Kidney tubule cell (primary cell): ENCODE measurements at regions not wholly inside any gene's neighbourhood (a gene's known extent, or its start where the extent isn't known, plus 50 kb on each side); places are given as distances from the start of the nearest gene placed in this dataset.

Source experiments
- DNase-seq: peaks from one replicate; pipeline ENCODE4 v3.0.0-alpha.2; 2018; ENCODE audit warnings: low spot score

DNA sequence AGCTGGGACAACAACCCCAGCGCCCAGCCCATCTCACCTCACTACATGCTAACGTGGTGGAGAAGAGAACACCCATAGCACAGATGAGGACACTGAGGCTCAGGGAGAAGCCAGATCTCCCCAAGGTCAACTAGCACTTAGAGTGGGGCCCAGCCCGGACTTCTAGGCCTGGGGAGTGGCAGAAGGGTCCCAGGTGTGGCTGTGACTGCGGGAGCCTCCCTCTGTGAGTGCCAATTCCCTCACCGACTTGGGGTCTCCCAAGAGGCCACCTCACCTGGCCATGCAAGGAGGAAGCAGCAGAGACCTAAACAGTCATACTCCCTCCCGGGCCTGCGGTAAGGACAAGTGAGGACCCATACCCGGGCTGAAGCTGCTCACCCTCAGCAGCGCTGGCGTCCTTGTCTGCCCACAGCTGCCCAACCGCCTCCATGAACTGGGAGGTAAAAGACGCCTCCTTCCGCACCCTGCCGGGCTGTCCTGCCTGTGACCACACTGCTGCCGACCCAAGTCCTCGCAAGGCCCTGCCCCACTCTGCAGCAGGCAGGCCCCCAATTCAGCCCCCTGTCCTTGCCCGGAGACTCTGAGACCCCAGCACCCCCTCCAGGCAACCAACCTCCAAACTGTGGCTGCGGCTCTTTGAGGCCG lies 93.2 kb upstream of the RTL6 start:
- DNase-seq, result no peak

DNA sequence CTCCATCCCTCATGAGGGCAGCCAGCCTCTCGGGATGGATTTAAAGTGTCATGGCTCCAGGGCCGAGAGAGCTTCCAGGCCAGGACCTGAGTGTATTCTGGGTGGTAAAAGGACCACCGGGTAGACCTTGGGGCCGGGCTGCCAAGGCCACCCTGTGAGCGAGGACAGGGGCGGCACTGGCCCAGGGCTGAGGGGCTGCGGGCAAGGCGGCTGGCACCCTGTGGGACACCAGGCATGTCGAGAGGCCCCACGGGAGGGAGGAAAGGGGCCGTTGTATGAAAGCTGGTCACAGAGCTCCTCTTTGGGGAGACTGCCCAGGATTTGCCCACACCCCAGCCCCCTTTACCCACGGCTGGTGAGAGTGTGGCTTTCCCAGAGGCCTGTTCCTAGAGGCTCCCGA lies 92.3 kb upstream of the RTL6 start:
- DNase-seq, result no peak

DNA sequence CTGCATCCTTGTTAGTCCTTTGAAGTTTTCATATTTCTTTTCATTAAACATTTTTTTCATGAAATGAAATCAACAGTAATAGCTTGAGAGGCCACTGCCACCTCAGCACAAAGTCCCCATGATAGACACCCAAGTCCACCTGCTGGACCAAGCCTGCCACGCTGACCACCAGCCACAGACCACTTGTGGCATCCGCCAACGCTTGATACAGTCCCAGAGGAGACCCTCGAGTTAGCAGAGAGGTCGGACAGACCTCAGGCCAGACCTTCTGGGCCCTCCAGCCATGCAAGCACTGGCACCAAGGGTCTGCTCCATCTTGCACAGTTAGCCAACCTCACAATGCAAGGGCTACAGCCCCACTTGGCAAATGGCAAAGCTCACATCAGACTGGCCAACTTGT lies 91.8 kb upstream of the RTL6 start:
- DNase-seq, result no peak

DNA sequence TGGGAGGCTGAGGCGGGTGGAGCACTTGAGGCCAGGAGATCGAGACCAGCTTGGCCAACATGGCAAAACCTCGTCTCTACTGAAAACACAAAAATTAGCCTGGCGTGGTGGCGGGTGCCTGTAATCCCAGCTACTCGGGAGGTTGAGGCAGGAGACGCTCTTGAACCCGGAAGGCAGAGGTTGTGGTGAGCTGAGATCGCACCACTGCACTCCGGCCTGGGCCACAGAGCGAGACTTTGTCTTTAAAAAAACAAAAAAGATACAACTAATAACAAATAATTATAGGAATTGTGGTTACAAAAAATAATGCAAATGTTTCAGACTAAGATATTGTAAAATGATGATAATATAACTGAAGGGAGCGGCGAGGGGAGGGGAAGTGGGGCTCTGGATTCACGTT lies 90.3 kb upstream of the RTL6 start:
- DNase-seq, result no peak

DNA sequence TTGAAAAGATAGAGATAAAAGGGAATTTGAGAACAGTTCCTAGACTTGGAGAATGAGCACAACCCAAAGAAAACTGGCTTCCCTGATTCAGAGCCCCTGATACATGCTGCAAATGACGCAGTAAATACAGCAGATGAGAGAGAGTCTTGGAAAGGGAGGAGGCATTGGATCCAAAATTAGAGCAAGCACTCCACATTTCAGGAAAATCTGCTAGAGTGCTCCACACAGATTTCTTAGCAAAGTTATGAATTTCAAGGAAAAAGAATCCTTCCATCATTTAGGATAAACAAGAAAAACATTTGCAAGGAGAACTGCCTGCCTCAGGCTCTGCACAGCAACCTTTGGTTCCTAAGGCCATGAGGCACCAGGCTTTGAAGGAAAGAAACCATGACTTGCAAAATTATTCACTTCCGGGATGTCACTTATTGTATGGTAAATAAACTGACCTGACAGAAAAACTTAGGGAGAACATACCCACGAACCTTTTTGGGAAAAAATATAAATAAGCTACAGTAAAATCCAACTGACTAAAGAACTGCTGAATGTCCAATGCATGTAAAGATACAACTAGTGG lies 89.8 kb upstream of the RTL6 start:
- no peak for DNase-seq

DNA sequence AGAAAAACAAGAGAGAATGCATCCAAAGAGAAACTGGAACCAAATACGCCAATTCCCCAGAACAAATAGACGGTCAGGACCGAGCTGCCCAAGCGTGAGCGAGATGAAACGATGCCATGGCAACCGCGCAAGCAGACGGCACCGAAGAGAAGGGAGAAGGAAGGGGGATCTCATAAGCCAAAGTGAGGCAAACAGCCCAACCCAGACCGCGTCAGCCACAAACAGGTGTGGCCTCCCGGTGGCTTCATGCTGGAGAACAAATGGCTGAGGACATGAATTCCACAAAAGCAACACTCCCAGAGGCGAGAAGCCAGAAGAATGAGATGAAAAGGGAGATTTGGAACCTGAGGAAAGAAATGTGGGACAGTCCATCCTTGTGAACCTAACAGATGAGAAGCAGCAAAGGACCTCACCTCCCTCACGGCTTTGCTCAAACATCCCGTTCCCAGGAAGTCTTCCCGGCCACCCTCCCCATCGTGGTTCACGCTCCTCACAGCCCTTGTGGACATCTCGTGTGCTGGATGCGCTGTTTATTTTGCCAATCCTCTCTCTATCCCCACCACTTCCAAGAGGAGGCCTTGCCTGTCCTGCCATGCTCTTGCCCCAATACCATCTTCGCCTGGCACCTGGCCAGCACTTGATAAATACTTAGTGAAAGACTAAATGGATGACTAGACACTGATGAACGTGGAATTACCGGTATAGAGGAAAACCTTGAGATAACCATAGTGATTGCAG lies 89.1 kb upstream of the RTL6 start:
- peak; percentile 72 for DNase-seq

DNA sequence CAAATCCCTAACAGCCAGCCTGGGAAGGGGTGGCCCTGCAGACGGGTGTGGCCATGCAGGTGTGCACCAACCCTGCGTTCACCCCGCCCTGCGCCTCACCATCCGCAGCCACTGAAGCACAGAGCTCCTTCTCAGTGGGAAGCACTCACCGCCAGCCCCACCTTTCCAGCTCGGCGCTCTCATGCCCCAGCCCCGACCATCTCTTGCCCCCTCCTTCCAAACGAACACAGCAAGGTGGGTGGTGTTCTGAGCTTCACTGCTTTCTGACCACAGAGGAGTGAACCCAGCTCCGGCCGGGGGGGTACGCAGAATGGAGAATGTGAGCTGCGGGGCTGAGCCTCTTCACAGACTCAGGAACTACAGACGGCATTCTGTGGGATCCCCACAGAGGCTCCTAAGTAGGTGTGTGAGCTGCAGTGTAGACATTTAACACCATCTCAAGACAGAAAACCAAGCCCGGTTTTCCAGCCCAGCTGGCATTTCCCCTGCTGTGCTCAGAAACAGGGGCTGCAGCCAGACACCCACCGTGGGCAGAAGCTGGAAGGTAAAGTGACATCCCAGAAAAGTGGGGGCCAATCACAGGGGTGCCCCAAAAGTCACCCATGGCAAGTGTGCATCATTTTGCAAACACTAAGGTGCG lies 88.4 kb upstream of the RTL6 start:
- DNase-seq, result no peak

DNA sequence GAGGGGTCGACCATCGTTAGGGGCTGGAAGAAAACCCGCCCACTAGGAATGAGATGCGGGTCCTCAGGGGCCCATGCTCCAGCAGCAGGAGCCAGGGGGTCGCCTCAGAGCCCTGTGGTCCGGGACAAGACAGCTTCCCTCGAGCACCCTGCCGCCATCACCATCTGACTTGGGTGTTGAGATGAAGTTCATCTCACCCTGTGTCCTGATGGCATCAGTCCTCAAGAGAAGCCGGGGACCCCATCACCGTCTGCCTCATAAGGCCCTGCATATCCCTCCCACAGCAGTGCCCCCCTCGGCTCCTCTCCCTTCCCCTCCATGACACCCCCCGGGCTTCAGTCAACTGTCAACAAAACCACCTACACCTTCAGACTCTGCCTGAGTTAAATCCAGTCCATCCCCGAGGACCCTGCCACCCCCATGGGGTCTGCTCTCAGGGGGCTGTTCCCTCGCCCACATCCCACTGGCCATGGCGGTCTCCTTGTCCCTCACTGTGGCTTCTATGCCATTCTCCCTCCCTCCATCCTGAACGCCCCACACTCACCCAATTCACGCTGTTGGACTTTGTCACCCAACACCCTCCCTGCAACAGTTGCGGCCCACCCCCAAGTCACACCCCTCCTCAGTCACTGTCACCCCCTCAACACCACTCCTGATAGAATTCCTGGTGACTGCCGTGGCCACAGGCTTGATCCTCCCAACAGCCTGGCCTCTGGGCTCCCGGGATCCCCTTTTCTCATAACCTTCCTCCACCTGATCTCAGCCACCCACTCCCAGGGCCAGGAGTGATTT lies 87.7 kb upstream of the RTL6 start:
- no peak for DNase-seq

DNA sequence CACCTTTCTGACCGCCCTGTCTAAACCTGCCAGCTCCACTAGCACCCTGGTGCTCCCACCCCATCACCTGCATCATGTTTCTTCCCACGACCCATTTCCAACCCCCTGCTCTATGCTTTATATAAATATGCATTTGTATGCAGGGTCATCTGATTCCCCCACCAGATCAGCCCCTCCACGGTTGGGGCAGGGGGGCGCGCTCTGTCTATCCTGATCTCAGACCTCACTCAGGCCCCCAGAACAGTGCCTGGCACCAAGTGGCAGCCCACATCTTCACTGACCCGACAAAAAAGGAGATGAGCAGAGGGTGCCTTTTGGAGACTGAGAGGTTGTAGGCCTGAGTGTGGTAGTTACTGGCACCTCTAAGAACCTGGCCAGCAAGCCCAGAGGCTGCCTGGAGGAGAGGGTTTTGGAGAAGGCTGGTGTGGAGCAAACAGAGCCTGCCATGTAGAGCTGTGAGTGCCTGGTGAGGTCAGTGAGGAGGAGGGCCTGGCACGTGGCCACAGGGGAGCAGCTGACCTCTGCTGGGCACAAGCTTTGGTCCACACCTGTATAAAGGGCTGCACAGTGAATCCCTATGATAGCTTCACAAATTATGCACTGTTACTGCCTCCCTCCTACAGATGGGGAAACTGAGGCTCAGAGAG lies 86.3 kb upstream of the RTL6 start:
- DNase-seq, result no peak

DNA sequence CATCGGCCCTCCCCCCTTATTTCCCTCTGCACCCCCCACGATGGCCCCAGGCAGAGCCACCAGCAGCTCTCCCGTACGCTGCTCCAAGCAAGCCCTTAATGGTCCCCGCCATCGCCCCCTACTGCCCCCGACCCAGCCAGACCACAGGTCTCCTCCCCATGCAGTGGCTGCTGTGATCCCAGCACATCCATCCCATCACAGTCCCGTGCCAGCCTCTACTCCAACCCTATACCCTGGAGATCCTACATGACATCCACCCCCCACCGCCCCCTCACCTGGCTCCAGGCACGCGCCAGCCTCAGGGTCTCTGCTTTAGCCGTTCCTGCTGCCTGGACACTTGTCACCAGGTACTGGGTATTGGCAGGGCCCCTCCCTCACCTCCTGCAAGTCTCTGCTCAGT lies 85.8 kb upstream of the RTL6 start:
- DNase-seq, result no peak

DNA sequence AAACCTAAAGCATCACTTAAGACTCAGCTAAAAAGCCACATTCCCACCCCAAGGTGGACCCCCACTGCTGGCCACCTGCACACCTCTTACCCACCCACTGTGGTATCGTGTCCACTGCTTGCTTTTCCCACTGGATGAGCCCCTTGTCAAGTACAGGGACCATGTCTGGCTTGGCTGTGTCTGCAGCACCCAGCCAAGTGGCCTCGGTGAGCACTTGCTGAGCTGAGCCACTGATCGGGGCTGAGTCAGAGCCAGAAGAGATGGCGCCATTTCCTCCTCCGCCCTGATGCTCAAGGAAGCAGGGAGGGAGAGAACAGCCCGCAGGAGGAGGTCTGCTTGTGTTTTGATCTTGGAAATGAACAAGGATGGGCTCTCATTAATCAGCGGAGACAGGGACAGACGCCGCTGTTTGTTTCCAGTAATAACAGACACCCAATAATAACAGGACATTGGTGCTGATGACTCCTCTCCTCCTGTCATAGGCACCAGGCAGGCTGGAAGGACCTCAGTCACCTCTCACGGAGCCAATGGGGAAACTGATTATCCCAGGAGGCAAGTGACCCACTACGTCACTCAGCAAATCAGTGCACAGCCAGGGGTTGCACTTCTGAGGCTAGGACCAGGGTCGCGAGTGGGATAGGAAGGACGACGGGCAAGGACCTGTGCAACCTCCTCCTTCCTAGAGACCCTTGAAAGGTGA lies 85.2 kb upstream of the RTL6 start:
- DNase-seq, result no peak

DNA sequence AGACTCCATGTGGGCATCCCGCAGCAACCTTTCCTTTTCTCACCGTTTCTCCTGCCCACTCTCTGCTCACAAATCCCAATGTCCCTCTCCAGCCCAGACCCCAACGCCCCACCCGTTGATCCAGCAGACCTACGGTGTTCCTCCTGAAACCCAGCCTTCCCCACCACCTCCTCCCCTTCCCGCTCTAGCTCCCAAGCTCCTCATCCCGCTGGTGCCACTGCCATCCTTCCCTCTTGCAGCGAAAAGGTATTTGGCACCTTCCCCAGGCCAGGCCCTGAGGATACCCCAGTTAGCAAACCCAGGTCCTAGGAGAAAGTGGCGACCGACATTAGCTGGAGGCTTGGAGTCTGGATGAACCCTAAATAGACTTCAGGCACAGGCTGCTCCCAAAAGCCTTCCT lies 84.0 kb upstream of the RTL6 start:
- no peak for DNase-seq

DNA sequence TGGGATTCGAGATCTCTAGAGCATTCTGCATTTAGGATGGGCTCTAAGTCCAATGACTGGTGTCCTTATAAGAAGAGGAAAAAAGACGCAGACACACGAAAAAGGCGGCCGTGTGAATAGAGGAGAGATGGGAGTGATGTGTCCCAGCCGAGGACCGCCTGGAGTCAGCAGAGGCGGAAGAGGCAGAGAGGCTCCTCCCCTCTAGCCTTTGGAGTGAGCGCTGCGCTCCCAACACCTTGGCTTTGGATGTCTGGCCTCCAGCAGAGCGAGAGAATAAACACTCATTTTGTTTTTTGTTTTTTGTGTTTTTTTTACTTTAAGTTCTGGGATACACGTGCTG lies 83.0 kb upstream of the RTL6 start:
- no peak for DNase-seq

DNA sequence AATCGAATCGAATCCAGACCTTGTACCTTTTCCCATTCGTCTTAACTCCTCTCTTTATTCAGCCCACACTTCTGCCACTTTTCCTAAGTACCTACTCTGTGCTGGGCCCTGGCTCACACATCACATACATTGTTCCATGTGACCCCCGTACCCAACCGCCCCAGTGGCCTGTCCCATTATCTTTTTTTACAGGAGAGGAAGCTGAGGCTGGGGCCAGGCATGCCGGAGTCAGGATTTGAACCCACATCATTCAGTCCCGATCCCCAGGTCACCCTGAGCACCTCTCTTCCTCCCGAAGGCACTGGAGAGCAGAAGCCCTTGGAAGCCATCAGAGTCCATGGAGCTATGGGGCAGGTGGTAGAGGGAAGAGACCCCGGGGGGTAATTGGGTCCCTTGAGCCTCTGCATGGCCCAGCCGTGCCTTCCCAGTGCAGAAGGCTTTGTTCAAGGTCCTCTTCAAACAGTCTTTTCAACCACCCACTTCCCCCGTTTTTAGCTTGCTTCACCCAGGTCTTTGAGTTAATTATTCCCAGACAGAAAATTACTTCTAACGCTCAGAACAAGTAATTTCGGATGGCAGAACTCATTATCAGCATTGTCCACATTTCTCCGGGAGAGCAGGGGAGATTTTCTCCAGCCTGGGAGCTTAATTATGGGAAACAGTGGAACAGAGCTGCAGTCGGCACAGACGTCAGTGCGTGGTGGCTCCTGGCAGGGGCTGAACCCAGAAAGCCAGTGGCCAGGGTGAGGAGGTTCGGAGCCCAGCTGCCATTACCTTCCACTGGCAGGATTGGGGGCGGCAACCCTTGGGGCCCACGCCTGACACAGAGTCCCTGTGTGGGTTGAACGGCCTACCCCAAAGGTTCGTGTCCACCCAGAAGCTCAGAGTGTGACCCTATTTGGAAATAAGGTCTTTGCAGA lies 82.4 kb upstream of the RTL6 start:
- no peak for DNase-seq

DNA sequence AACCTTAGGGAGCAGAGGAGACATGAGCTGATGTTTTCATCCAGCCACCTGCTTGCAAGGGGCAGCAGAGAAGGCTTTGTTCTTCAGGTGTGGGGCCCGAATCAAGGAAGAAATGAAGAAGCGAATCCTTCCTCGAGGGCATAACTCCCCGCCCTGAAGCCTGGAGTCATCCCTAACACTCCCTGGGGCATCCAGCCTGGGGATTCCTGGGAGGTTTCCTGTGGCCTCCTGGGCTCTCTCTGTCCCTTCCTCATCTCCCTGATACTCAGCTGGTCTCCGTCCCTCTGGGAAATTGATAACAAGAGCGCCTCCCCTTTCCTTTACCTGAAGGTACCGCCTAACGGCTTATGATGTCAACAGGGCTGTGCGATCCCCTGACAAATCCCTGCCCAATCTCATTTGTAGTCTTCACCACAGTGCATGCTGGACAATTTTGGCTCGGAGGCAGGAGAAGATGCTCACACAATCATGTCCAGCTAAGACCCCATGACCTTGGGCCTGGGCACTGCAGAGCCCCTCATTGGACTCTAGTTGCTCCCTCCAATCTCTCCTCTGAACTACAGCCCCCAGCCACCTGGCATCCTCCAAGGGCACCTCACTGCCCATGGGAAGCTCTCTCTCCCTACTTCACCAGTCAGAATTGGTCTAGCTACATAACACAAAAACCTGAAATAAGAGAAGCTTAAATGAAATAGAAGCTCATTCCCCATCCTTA lies 80.6 kb upstream of the RTL6 start:
- DNase-seq, result no peak

DNA sequence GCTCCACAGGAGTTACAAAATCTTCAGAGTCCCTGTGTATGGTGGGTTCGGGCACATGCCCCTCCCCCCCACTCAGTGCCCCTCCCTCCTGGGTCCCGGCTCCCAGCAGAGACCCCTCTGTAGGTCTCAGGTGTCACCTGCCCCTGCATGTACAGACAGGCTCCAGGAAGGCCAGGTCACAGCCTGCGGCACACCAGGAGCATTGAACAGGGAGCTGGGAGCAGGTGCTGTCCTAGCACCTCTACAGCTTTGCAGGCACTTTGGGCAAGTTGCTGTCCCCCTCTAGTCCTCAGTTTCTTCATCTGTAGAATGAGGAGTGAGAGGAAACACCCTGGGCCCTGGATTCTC lies 80.1 kb upstream of the RTL6 start:
- no peak for DNase-seq

DNA sequence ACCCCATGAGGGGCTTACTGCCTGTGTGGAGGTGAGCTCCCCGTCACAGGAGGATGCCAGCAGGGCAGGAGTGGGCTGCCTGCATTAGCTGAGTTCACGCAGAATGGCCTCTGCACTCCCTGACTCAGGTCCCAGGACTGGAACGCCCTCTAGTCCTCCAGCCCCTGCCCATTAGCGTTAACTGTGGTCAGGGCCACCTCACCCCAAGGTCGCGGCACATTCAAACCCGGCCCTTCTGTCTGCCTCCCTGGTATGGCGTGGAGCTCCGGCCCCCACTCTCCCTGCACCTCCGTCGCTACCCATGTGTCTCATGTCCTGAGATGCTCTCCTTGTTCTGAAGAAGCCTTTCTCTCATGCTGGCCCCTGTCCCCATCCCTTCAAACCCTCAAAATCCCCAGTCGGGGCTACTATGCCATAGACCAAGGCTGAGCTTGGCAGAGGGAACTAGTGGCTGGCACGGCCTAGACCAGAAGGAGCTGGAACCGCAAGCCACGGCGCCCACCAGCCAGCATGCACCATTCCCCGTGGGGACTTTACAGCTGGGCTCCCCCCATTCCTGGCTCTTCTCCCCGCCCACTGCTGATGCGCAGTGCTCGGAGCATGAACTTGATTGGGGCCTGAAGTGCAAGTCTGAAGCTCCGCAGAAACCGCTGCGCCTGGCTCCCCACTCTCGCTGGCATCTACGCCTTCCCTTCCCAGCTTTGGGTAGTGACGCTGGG lies 79.5 kb upstream of the RTL6 start:
- DNase-seq, result no peak

DNA sequence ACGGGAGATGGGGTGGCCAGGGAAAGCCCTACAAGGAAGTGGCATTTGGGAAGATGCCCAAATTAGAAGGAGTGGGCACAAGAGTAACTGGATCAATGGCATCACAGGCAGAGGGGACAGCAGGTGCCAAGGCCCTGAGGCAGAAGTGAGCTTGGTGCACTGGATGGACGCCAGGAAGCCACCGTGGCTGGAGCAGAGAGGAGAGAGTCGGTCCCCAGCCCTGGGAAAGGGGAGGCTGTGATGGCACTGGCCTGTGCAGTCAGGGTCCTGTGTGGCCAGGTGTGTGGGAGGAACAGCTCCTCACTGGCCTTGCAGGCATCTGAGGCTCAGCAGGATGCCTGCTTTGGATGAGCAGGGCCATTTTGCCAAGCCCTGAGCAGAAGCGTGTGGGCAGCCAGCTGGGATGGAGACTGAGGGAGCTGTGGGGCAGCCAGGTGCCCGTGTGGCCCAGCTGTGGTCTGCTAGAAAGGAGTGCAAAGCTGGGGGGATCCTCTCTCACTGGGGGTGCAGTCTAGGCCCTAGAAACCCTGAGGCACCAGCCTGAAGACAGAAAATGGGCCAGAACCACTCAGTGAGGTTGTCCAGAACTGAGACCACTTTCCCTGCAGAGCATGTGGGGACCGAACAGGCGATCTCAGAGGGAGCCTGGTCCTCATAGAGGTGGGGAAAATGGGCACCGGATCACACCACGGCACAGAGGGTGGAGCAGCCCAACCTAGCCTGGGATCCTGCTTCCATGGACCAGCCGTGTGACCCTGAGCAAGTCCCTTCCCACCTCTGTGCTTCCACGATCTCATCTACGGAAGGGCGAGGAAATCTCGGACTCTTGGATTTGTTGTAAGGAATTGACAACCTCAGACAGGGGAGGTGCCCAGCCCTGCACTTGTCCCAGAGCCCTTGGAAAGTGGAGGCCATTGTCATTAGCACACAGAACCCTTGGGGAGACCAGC lies 78.6 kb upstream of the RTL6 start:
- DNase-seq, result no peak
